GM23338 (cell line): ENCODE measurements at regions not wholly inside any gene's neighbourhood (a gene's known extent, or its start where the extent isn't known, plus 50 kb on each side); places are given as distances from the start of the nearest gene placed in this dataset.

Source experiments
- ATAC-seq: fragments of 200-7000 bp; cut with Tn5 transposase; 3 replicates; pipeline ENCODE4 v1.9.1; 2020
- DNase-seq: peaks from one replicate; pipeline ENCODE4 v3.0.0-alpha.2; 2015; ENCODE audit warnings: low spot score
- H2AFZ ChIP-seq: fragments of 200-600 bp; sonication (generic); 2 replicates; pipeline ENCODE4 v1.8.0; 2016; ENCODE audit warnings: antibody characterized with exemption, mild to moderate bottlenecking, moderate library complexity
- H3F3A ChIP-seq: fragments of 200-600 bp; sonication (generic); replicated peaks from 2 replicates; pipeline ENCODE4 v1.8.0; 2017; ENCODE audit warnings: antibody characterized with exemption, mixed run types, low read depth
- H3K27ac ChIP-seq: fragments of 200-600 bp; sonication (generic); 2 replicates; pipeline ENCODE4 v1.6.1; 2016; ENCODE audit warnings: low read depth
- H3K27me3 ChIP-seq: fragments of 200-600 bp; sonication (generic); 2 replicates; pipeline ENCODE4 v1.8.0; 2016; ENCODE audit warnings: mild to moderate bottlenecking, mixed run types, moderate library complexity; ENCODE audit not compliant: insufficient read depth
- H3K36me3 ChIP-seq: fragments of 200-600 bp; sonication (generic); 2 replicates; pipeline ENCODE4 v1.8.0; 2016; ENCODE audit warnings: mild to moderate bottlenecking; ENCODE audit not compliant: insufficient read depth
- H3K4me1 ChIP-seq: fragments of 200-600 bp; sonication (generic); 2 replicates; pipeline ENCODE4 v1.8.0; 2016; ENCODE audit warnings: mild to moderate bottlenecking, moderate library complexity; ENCODE audit not compliant: insufficient read depth
- H3K4me2 ChIP-seq: fragments of 200-600 bp; sonication (generic); 2 replicates; pipeline ENCODE4 v1.7.1; 2017; ENCODE audit warnings: mixed run types
- H3K4me3 ChIP-seq: fragments of 200-600 bp; sonication (generic); 2 replicates; pipeline ENCODE4 v1.6.1; 2016; ENCODE audit warnings: mixed run types
- H3K79me2 ChIP-seq: fragments of 200-600 bp; sonication (generic); replicated peaks from 2 replicates; pipeline ENCODE4 v1.8.0; 2017; ENCODE audit warnings: mild to moderate bottlenecking; ENCODE audit not compliant: insufficient read depth
- H3K9me2 ChIP-seq: fragments of 200-600 bp; sonication (generic); 2 replicates; pipeline ENCODE4 v1.8.0; 2017; ENCODE audit not compliant: insufficient read depth
- H4K20me1 ChIP-seq: fragments of 200-600 bp; sonication (generic); replicated peaks from 2 replicates; pipeline ENCODE4 v1.8.0; 2017; ENCODE audit warnings: mild to moderate bottlenecking; ENCODE audit not compliant: insufficient read depth
- H3K27ac Mint-ChIP-seq: 2 replicates; pipeline ENCODE4 v1.8.0; 2020; ENCODE audit warnings: inconsistent platforms, mild to moderate bottlenecking, moderate library complexity, mixed read lengths
- H3K27me3 Mint-ChIP-seq: 3 replicates; pipeline ENCODE4 v1.8.0; 2022; ENCODE audit warnings: low read depth, mild to moderate bottlenecking, moderate library complexity, mixed read lengths, inconsistent platforms; ENCODE audit not compliant: insufficient read depth, poor library complexity
- H3K36me3 Mint-ChIP-seq: 3 replicates; pipeline ENCODE4 v1.8.0; 2021; ENCODE audit warnings: low read depth, mild to moderate bottlenecking, inconsistent platforms, moderate library complexity, mixed read lengths
- H3K4me1 Mint-ChIP-seq: 3 replicates; pipeline ENCODE4 v1.8.0; 2020; ENCODE audit warnings: mild to moderate bottlenecking, inconsistent platforms, mixed read lengths
- H3K4me3 Mint-ChIP-seq: 3 replicates; pipeline ENCODE4 v1.8.0; 2021; ENCODE audit warnings: moderate library complexity, mild to moderate bottlenecking, inconsistent platforms, mixed read lengths
- H3K9me3 Mint-ChIP-seq: 3 replicates; pipeline ENCODE4 v1.8.0; 2020; ENCODE audit warnings: moderate library complexity, mild to moderate bottlenecking, inconsistent platforms, mixed read lengths
- CREB1 ChIP-seq: fragments of 250-450 bp; sonication (Bioruptor Pico); IDR thresholded peaks from 2 replicates; pipeline ENCODE4 v1.5.0; 2020; ENCODE audit warnings: low read depth, mild to moderate bottlenecking, moderate library complexity
- EZH2 ChIP-seq: fragments of 200-600 bp; sonication (generic); IDR thresholded peaks from one replicate; pipeline ENCODE4 v1.8.0; 2017; ENCODE audit warnings: antibody characterized with exemption, mild to moderate bottlenecking, low read depth; ENCODE audit not compliant: unreplicated experiment
- EZH2phosphoT487 ChIP-seq: fragments of 200-600 bp; sonication (generic); IDR thresholded peaks from one replicate; pipeline ENCODE4 v1.8.1; 2018; ENCODE audit warnings: antibody characterized with exemption; ENCODE audit not compliant: unreplicated experiment
- JUNB ChIP-seq: IDR thresholded peaks from one replicate; pipeline ENCODE4 v1.6.1; 2016; ENCODE audit warnings: antibody characterized with exemption; ENCODE audit not compliant: unreplicated experiment
- NANOG ChIP-seq: IDR thresholded peaks from 2 replicates; pipeline ENCODE4 v1.6.1; 2016; ENCODE audit warnings: antibody characterized with exemption, borderline replicate concordance
- POLR2AphosphoS5 ChIP-seq: IDR thresholded peaks from 2 replicates; pipeline ENCODE4 v1.6.1; 2016; ENCODE audit warnings: antibody characterized with exemption, low read depth
- REST ChIP-seq: IDR thresholded peaks from one replicate; pipeline ENCODE4 v1.6.1; 2018; ENCODE audit warnings: antibody characterized with exemption; ENCODE audit not compliant: unreplicated experiment
- STAT1 ChIP-seq: IDR thresholded peaks from one replicate; pipeline ENCODE4 v1.6.1; 2016; ENCODE audit warnings: antibody characterized with exemption; ENCODE audit not compliant: unreplicated experiment
- ZNF331 ChIP-seq: fragments of 250-450 bp; sonication (Bioruptor Pico); IDR thresholded peaks from 2 replicates; pipeline ENCODE4 v1.5.0; 2020; ENCODE audit warnings: low read depth, mild to moderate bottlenecking, moderate library complexity
- TF ChIP-seq, protein P1 (sequence below): fragments of 250-450 bp; sonication (Bioruptor Pico); IDR thresholded peaks from 2 replicates; pipeline ENCODE4 v1.5.0; 2020; ENCODE audit warnings: mild to moderate bottlenecking, moderate library complexity
- TF ChIP-seq, protein P2 (sequence below): IDR thresholded peaks from 2 replicates; pipeline ENCODE4 v1.6.1; 2016; ENCODE audit warnings: antibody characterized with exemption
- TF ChIP-seq, protein P3 (sequence below), 2 experiments: fragments of 200-600 bp in 1 of 2; sonication (generic) in 1 of 2; conservative IDR thresholded peaks; 2 replicates each; pipeline versions ENCODE4 v1.5.1 to v1.6.1; 2016 to 2017; ENCODE audit warnings: antibody characterized with exemption in 2 of 2, low read depth in 2 of 2, mild to moderate bottlenecking in 2 of 2, moderate library complexity in 1 of 2

- Histone ChIP-seq H3K79me2 (no peaks in the 10 kb centered on the region), H4K20me1 (no peaks in the 10 kb centered on the region), H3K27ac (no peak overlapping the region), H3K9me2 (no peaks in the 10 kb centered on the region), H3K36me3 (no peaks in the 10 kb centered on the region), H3K4me2 (no peak overlapping the region), H3K27me3 (no peaks in the 10 kb centered on the region), H3K4me1 (no peaks in the 10 kb centered on the region), H3F3A (no peaks in the 10 kb centered on the region), H3K4me3 (no peak overlapping the region), H2AFZ (no peak overlapping the region)
- TF ChIP-seq EZH2 = no peak
- TF ChIP-seq, protein P1, sequence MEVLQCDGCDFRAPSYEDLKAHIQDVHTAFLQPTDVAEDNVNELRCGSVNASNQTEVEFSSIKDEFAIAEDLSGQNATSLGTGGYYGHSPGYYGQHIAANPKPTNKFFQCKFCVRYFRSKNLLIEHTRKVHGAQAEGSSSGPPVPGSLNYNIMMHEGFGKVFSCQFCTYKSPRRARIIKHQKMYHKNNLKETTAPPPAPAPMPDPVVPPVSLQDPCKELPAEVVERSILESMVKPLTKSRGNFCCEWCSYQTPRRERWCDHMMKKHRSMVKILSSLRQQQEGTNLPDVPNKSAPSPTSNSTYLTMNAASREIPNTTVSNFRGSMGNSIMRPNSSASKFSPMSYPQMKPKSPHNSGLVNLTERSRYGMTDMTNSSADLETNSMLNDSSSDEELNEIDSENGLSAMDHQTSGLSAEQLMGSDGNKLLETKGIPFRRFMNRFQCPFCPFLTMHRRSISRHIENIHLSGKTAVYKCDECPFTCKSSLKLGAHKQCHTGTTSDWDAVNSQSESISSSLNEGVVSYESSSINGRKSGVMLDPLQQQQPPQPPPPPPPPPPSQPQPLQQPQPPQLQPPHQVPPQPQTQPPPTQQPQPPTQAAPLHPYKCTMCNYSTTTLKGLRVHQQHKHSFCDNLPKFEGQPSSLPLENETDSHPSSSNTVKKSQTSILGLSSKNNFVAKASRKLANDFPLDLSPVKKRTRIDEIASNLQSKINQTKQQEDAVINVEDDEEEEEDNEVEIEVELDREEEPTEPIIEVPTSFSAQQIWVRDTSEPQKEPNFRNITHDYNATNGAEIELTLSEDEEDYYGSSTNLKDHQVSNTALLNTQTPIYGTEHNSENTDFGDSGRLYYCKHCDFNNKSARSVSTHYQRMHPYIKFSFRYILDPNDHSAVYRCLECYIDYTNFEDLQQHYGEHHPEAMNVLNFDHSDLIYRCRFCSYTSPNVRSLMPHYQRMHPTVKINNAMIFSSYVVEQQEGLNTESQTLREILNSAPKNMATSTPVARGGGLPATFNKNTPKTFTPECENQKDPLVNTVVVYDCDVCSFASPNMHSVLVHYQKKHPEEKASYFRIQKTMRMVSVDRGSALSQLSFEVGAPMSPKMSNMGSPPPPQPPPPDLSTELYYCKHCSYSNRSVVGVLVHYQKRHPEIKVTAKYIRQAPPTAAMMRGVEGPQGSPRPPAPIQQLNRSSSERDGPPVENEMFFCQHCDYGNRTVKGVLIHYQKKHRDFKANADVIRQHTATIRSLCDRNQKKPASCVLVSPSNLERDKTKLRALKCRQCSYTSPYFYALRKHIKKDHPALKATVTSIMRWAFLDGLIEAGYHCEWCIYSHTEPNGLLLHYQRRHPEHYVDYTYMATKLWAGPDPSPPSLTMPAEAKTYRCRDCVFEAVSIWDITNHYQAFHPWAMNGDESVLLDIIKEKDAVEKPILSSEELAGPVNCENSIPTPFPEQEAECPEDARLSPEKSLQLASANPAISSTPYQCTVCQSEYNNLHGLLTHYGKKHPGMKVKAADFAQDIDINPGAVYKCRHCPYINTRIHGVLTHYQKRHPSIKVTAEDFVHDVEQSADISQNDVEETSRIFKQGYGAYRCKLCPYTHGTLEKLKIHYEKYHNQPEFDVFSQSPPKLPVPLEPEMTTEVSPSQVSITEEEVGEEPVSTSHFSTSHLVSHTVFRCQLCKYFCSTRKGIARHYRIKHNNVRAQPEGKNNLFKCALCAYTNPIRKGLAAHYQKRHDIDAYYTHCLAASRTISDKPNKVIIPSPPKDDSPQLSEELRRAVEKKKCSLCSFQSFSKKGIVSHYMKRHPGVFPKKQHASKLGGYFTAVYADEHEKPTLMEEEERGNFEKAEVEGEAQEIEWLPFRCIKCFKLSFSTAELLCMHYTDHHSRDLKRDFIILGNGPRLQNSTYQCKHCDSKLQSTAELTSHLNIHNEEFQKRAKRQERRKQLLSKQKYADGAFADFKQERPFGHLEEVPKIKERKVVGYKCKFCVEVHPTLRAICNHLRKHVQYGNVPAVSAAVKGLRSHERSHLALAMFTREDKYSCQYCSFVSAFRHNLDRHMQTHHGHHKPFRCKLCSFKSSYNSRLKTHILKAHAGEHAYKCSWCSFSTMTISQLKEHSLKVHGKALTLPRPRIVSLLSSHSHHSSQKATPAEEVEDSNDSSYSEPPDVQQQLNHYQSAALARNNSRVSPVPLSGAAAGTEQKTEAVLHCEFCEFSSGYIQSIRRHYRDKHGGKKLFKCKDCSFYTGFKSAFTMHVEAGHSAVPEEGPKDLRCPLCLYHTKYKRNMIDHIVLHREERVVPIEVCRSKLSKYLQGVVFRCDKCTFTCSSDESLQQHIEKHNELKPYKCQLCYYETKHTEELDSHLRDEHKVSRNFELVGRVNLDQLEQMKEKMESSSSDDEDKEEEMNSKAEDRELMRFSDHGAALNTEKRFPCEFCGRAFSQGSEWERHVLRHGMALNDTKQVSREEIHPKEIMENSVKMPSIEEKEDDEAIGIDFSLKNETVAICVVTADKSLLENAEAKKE (CRISPR knock-in tag) = no peak
- no peak for TF ChIP-seq POLR2AphosphoS5
- TF ChIP-seq, protein P2, sequence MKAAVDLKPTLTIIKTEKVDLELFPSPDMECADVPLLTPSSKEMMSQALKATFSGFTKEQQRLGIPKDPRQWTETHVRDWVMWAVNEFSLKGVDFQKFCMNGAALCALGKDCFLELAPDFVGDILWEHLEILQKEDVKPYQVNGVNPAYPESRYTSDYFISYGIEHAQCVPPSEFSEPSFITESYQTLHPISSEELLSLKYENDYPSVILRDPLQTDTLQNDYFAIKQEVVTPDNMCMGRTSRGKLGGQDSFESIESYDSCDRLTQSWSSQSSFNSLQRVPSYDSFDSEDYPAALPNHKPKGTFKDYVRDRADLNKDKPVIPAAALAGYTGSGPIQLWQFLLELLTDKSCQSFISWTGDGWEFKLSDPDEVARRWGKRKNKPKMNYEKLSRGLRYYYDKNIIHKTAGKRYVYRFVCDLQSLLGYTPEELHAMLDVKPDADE = no peak
- TF ChIP-seq JUNB = no peak
- TF ChIP-seq CREB1 (CRISPR knock-in tag) = no peak
- TF ChIP-seq STAT1 = no peak
- no peak for TF ChIP-seq ZNF331 (CRISPR knock-in tag)
- no peak for TF ChIP-seq EZH2phosphoT487
- TF ChIP-seq NANOG = no peak
- TF ChIP-seq, protein P3, sequence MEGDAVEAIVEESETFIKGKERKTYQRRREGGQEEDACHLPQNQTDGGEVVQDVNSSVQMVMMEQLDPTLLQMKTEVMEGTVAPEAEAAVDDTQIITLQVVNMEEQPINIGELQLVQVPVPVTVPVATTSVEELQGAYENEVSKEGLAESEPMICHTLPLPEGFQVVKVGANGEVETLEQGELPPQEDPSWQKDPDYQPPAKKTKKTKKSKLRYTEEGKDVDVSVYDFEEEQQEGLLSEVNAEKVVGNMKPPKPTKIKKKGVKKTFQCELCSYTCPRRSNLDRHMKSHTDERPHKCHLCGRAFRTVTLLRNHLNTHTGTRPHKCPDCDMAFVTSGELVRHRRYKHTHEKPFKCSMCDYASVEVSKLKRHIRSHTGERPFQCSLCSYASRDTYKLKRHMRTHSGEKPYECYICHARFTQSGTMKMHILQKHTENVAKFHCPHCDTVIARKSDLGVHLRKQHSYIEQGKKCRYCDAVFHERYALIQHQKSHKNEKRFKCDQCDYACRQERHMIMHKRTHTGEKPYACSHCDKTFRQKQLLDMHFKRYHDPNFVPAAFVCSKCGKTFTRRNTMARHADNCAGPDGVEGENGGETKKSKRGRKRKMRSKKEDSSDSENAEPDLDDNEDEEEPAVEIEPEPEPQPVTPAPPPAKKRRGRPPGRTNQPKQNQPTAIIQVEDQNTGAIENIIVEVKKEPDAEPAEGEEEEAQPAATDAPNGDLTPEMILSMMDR (conservative IDR thresholded peaks at IDR 0.05; ENCODE audit: low read depth in 2 of 2) = no peak
- no peak for TF ChIP-seq REST
- Mint-ChIP-seq H3K27me3 (peaks cover 12% of the 10 kb centered on the region), H3K27ac (no peak overlapping the region), H3K4me1 (no peaks in the 10 kb centered on the region), H3K9me3 (no peaks in the 10 kb centered on the region; the same call in 2 of the 3 replicates), H3K36me3 (no peaks in the 10 kb centered on the region), H3K4me3 (no peak overlapping the region)
- DNase-seq (no peak), ATAC-seq (no peak)
These were observed 161.7 kb downstream of the IRF8 start for GRCh38 chr16:86060381-86061317.
